ENCODE measurements at regions not wholly inside any gene's neighbourhood (a gene's known extent, or its start where the extent isn't known, plus 50 kb on each side); places are given as distances from the start of the nearest gene placed in this dataset.

GRCh38 chr2:228561816-228562215 lies 380.3 kb upstream of the SPHKAP start:
- POLR2A ChIA-PET (ENCODE audit: unreplicated experiment): no interaction called here

GRCh38 chr2:228559774-228560415 lies 378.4 kb upstream of the SPHKAP start:
- Histone ChIP-seq H3K4me2 (ENCODE audit: low read length) (no peak overlapping the region), H2AFZ (ENCODE audit: low read length) (no peak overlapping the region), H3K27me3 (ENCODE audit: low read length) (no peaks in the 10 kb centered on the region), H3K36me3 (ENCODE audit: low read depth, low read length) (no peaks in the 10 kb centered on the region), H3K79me2 (ENCODE audit: low read length) (peaks cover 4% of the 10 kb centered on the region; the same call in 1 of the 2 replicates), H3K9me2 (replicated peaks; ENCODE audit: low read length) (no peaks in the 10 kb centered on the region), H3K9ac (ENCODE audit: low read length) (no peak overlapping the region), H4K20me1 (ENCODE audit: low read length) (no peaks in the 10 kb centered on the region), H3F3A (ENCODE audit: low read length, unreplicated experiment) (no peaks in the 10 kb centered on the region), H3K27ac (ENCODE audit: low read length) (no peak overlapping the region), H3K4me3 (ENCODE audit: low read length) (no peak overlapping the region), H3K9me3 (ENCODE audit: low read length) (no peaks in the 10 kb centered on the region), H3K4me1 (ENCODE audit: insufficient read depth, low read length) (peaks cover 12% of the 10 kb centered on the region)
- TF ChIP-seq EZH2phosphoT487 (IDR thresholded peaks at IDR 0.05; ENCODE audit: borderline replicate concordance, low read length) (no peak), CTCF (conservative IDR thresholded peaks at IDR 0.05; ENCODE audit: low read depth, low read length) (no peak), EZH2 (IDR thresholded peaks at IDR 0.05; ENCODE audit: low read length, unreplicated experiment) (no peak)
- intact Hi-C loops (cut with micrococcal nuclease): no loop called here
- DNase-seq (no peak), ATAC-seq (no peak)
- no TSS peak for BruUV-seq (replicated peaks)
- ChIA-PET CTCF (no interaction called here), POLR2A (ENCODE audit: unreplicated experiment) (no interaction called here)

More at GRCh38 chr2:228561816-228562215, 380.3 kb upstream of the SPHKAP start:
- no peaks in the 10 kb centered on the region for H3K9me2 ChIP-seq (replicated peaks; ENCODE audit: low read length)
- H3K9ac ChIP-seq (ENCODE audit: low read length): no peak overlapping the region
- H2AFZ ChIP-seq (ENCODE audit: low read length): no peak overlapping the region
- H3K9me3 ChIP-seq (ENCODE audit: low read length): no peaks in the 10 kb centered on the region
- CTCF ChIA-PET: no interaction called here
- peaks cover 12% of the 10 kb centered on the region for H3K4me1 ChIP-seq (ENCODE audit: insufficient read depth, low read length)
- no peak for ATAC-seq
- TF ChIP-seq CTCF (conservative IDR thresholded peaks at IDR 0.05; ENCODE audit: low read depth, low read length) (no peak), EZH2 (IDR thresholded peaks at IDR 0.05; ENCODE audit: low read length, unreplicated experiment) (no peak), EZH2phosphoT487 (IDR thresholded peaks at IDR 0.05; ENCODE audit: borderline replicate concordance, low read length) (no peak)
- no peaks in the 10 kb centered on the region for H3K36me3 ChIP-seq (ENCODE audit: low read depth, low read length)
- no peak overlapping the region for H3K4me3 ChIP-seq (ENCODE audit: low read length)
- no peak overlapping the region for H3K4me2 ChIP-seq (ENCODE audit: low read length)
- H3K27me3 ChIP-seq (ENCODE audit: low read length): no peaks in the 10 kb centered on the region
- peaks cover 19% of the 10 kb centered on the region for H3K79me2 ChIP-seq (ENCODE audit: low read length)
- intact Hi-C loops (cut with micrococcal nuclease): no loop called here
- no peaks in the 10 kb centered on the region for H3F3A ChIP-seq (ENCODE audit: low read length, unreplicated experiment)
- DNase-seq: no peak
- H3K27ac ChIP-seq (ENCODE audit: low read length): no peak overlapping the region
- H4K20me1 ChIP-seq (ENCODE audit: low read length): no peaks in the 10 kb centered on the region
- no TSS peak for BruUV-seq (replicated peaks)

- H3K27ac ChIP-seq (ENCODE audit: low read length): no peak overlapping the region
- ATAC-seq: peak; percentile 73
- H3K9me2 ChIP-seq (replicated peaks; ENCODE audit: low read length): no peaks in the 10 kb centered on the region
- ChIA-PET CTCF (no interaction called here), POLR2A (ENCODE audit: unreplicated experiment) (no interaction called here)
- DNase-seq: peak; percentile 80
- H3K9me3 ChIP-seq (ENCODE audit: low read length): no peaks in the 10 kb centered on the region
- H3K9ac ChIP-seq (ENCODE audit: low read length): no peak overlapping the region
- no peaks in the 10 kb centered on the region for H4K20me1 ChIP-seq (ENCODE audit: low read length)
- H3F3A ChIP-seq (ENCODE audit: low read length, unreplicated experiment): no peaks in the 10 kb centered on the region
- peaks cover 12% of the 10 kb centered on the region for H3K4me1 ChIP-seq (ENCODE audit: insufficient read depth, low read length)
- H3K79me2 ChIP-seq (ENCODE audit: low read length): no peaks in the 10 kb centered on the region
- H3K27me3 ChIP-seq (ENCODE audit: low read length): no peaks in the 10 kb centered on the region
- H3K4me3 ChIP-seq (ENCODE audit: low read length): no peak overlapping the region
- no peaks in the 10 kb centered on the region for H3K36me3 ChIP-seq (ENCODE audit: low read depth, low read length)
- TF ChIP-seq EZH2 (IDR thresholded peaks at IDR 0.05; ENCODE audit: low read length, unreplicated experiment) (no peak), CTCF (conservative IDR thresholded peaks at IDR 0.05; ENCODE audit: low read depth, low read length) (no peak), EZH2phosphoT487 (IDR thresholded peaks at IDR 0.05; ENCODE audit: borderline replicate concordance, low read length) (no peak)
- intact Hi-C loops (cut with micrococcal nuclease): no loop called here
- no peak overlapping the region for H2AFZ ChIP-seq (ENCODE audit: low read length)
- BruUV-seq (replicated peaks): no TSS peak
- H3K4me2 ChIP-seq (ENCODE audit: low read length): peak overlapping the region; percentile 26; the same call in 1 of the 2 replicates
These were observed 375.2 kb upstream of the SPHKAP start for GRCh38 chr2:228556717-228557116.
